COLO668 (cell line): ENCODE measurements at regions not wholly inside any gene's neighbourhood (a gene's known extent, or its start where the extent isn't known, plus 50 kb on each side); places are given as distances from the start of the nearest gene placed in this dataset.
"Not testable (repeated sequence)": the region's sequence is repeated elsewhere in the genome, so short reads cannot be mapped to it uniquely, and the experiment has no call there.

Source experiments
- DNase-seq: peaks from one replicate; lab custom pipeline; 2025; ENCODE audit not compliant: unreplicated experiment; lab: John Stamatoyannopoulos, UW

GRCh38 chr18:70536370-70537062 lies 247.7 kb downstream of the SOCS6 start:
- DNase-seq: no peak

DNA sequence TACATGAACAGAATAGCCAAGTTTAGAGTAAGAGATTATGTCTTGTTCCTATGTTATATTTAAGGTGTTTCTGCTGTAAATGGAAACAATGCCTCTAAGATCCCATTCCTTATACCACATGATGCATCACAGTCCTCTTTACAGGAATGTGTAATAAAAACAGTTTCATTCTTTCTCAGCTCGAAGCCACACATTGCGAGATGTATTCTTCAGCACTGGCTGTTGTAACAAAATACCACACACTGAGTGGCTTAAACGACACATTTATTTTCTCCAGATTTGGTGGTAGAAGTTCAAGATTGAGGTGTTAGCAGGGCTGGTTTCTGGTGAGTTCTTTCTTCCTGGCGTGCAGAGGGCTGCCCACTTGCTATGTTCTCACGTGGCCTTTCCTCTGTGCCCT lies 246.2 kb downstream of the SOCS6 start:
- no peak for DNase-seq

DNA sequence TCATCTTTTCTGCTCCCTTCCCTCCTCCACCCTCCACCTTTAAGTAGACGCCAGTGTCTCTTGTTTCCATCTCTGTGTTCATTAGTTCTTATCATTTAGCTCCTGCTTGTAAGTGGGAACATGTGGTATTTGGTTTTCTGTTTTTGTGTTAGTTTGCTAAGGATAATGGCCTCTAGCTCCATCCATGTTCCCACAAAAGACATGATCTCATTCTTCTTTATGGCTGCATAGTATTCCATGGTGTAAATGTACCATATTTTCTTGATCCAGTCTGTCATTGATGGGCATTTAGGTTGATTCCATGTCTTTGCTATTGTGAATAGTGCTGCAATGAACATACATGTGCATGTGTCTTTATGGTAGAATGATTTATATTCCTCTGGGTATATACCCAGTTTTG lies 236.5 kb downstream of the SOCS6 start:
- not testable (repeated sequence) for DNase-seq

GRCh38 chr18:70523792-70524182 lies 234.9 kb downstream of the SOCS6 start:
- DNase-seq: peak; percentile 45

DNA sequence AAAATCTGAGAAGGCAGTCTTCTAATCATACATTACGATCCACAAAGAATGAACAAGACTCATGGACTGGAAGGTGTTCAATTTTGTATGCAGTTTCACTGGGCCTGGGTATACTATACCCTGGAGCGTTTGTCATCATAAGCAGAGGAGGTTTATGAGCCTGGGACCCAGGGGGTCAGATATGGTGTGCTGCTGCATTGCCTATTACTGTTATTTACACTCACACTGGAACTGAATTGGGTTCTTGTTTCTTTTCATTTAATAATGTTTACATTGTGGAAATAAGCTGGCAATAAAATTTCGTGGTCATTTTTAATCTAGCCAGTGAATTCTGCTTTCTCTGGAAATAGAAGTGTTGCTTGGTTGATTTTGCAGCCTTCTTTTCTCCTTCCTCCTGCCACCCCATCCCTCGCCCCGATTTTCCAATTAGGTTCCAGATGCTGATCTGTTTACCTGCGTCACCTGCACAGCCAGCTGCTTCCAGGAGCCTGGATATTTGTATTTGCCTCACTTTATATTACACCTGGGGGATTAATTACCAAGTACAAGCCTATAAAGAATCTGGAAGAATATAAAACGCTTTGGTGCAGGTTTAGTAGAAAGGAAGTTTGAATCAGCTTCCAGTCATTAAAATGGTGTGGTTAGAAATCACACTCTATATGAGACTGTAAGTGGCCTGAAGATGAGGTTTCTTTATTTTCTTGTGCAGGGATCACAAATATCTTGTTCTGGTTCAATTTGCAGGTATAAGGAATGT lies 234.4 kb downstream of the SOCS6 start:
- DNase-seq: peak; percentile 75

DNA sequence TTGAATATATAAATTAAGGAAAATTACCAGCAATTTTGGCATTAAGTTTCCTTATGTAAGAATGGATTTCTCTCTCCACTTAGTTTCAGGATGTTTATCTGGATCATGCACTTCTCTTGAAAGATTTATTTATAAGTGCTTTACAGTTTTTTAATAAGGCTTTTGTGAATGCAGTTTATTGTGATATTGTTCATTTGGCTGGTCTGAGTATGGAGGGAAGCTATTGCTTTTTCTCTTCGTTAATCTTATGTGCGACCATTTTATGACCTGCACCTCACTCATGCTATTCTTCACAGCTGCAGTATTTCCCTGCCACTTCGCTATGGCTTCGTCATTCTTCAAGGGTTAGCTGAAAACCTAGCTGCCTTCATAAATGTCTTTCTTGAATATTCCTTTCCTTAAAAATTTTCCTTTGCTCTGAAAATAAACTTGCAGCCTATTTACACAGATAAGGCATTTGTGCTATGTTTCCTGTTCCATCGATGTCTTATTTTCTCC lies 233.4 kb downstream of the SOCS6 start:
- DNase-seq: no peak

DNA sequence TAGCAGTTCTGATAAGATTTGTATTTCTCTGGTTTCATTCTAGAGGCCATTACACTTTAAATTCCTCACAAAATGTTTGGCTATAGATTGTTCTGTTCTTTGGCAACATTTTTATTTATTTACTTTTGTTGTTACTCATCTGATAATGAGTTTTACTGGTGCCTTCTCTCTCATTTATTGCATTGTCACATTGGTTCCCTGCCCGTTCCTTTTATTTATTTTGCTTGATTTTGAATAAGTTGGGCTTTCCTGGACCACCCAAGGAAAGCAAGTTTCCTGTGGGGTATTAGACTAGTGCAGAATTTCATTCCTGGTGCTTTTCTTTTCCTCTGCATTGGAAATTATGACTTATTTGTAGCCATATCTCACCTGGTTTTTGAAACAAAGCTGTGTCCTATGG lies 232.0 kb downstream of the SOCS6 start:
- no peak for DNase-seq

GRCh38 chr18:70513502-70514171 lies 224.8 kb downstream of the SOCS6 start:
- no peak for DNase-seq

- DNase-seq: no peak
These were observed 219.1 kb downstream of the SOCS6 start for GRCh38 chr18:70507970-70508369.

DNA sequence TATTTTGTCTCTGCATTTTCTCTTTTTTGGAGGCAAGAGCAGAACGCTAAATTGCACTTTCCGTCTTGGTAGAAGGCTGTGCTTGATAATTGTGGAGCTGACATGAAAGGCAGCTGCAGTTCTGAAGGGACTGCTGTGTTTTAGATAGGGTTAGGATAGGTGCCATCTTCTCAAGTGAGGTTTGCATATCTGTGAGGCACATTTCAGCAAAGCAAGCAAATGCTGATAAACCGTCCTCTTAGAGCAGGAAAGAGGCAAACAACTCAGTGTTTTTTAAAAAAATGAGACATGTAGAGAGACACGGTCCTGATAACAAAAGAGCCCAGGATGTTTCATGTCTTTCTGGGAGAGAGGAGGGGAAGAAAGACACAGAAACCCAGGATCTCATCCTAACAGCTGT lies 217.7 kb downstream of the SOCS6 start:
- DNase-seq: no peak

DNA sequence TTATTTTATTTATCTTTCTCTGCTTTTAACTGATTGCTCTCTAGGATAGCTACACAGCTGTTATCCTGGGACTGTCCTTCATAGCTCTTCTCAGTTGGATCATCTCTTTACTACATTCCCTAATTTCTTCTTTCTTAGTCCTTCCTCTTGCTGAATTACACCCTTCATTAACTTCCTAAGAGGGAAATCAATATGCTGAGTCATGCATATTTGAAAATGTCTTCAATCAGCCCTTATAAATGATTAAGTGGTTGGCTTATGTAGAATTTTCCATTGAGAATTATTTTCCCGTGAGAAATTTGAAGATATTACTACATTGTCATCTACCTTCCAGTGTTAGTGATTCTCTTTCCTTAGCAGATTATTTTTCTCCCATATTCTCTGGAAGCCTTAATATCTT lies 214.2 kb downstream of the SOCS6 start:
- DNase-seq: no peak

- no peak for DNase-seq
These were observed 212.5 kb downstream of the SOCS6 start for GRCh38 chr18:70501358-70501757.

DNA sequence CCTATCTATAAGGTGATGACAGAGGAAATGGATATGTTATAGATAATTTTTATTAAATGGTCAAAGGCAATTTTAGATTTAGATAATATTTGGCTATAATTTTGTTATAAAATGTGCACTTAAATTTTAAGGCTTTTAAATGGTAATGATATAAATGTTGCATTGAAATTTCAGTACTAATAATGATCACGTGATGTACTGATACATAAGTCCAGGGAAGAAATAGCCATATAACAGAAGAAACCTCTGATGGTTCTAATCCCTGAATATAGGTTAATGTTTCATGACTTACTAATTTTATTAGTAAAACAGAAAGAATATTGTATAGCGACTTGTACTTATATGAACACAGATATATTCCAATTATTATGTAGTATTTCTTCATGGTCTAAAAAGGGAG lies 211.9 kb downstream of the SOCS6 start:
- DNase-seq: no peak

- no peak for DNase-seq
These were observed 210.4 kb downstream of the SOCS6 start for GRCh38 chr18:70499218-70499691.

GRCh38 chr18:70496353-70497294 lies 207.8 kb downstream of the SOCS6 start:
- DNase-seq: no peak

- no peak for DNase-seq
These were observed 205.7 kb downstream of the SOCS6 start for GRCh38 chr18:70494524-70494923.

GRCh38 chr18:70493461-70493860 lies 204.6 kb downstream of the SOCS6 start:
- no peak for DNase-seq

DNA sequence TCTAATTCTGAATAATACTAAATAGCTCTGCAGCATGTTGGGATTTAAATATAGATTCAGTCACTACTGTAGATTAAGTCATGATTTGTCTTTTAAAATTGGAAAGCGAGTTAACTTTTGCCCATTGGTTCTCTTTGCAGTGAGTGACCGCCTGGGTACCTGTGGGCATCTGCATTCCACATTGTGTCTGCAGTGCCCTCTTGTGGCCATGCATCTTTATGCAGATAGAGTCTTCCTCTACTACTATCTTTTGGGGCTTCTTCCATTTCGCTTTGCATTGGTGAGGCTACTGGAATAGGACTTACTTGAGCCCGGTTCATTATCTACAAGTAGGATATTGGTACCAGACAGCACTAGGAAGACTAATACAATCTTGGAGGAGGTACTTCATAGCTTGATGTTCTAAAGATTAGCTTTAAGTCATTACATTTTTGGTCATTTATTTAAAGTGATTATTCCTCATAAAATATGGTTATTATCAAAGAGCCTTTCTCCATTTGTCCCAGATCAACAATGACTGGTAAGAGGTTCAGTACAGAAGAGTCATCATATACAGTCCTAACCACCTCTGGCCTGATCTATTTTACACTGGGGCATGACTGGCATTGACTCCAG lies 203.0 kb downstream of the SOCS6 start:
- peak; percentile 72 for DNase-seq

DNA sequence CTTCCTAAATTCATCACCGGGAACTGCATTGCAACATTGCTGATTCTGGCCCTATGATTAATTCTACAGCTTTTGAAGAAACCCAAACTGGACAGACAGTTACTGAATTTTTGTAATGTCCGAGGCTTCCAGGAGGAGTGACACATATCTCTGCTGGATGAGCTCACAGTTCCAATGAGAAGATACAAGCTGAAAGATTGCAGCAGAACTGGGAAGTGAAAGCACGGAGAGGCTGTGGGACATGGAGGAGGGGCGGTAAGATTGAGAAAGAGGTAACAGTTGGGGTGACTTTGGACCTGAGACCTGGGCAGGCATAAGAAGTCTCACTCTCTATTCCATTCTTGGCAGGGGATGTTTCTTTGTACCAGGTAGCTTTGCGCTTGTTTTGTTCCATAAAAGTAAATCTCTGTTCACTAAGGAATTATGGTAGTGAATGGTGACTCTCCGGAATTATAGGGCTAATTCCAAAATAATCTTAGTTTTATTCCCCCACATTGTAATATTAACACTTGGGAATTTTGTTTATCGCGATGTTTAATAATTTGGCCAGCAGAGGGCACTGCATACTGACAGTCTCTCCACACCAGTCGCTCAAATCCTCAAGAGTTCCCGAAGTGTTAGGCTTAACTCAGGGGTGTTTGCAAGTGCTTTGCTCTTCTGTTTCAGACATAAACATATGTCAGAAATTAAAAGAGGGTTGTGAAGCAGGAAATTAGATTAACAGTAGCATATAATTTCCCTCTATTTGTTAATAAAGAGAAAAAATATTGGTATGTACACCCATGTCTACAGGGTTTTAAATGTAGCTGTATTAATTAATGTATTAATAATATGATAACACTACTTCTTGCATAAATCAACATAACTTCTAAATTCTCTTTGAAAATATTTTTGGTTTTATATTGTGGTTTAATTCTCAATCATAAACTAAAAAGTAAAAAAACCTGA lies 201.4 kb downstream of the SOCS6 start:
- DNase-seq: peak; percentile 56
